Neural progenitor cell (in vitro differentiated cells): ENCODE measurements at regions not wholly inside any gene's neighbourhood (a gene's known extent, or its start where the extent isn't known, plus 50 kb on each side); places are given as distances from the start of the nearest gene placed in this dataset.

Experiments
- DNase-seq: peaks from one replicate; pipeline ENCODE4 v3.0.0-alpha.2; 2016; ENCODE audit warnings: low spot score
- H2AFZ ChIP-seq: fragments of 200-600 bp; sonication (generic); replicated peaks from 2 replicates; pipeline ENCODE4 v1.6.1; 2016; ENCODE audit warnings: antibody characterized with exemption
- H3F3A ChIP-seq: fragments of 200-600 bp; sonication (generic); 2 replicates; pipeline ENCODE4 v1.6.1; 2016; ENCODE audit warnings: antibody characterized with exemption, low read depth
- H3K27ac ChIP-seq: fragments of 200-600 bp; sonication (generic); 2 replicates; pipeline ENCODE4 v1.5.1; 2016; ENCODE audit warnings: mild to moderate bottlenecking
- H3K27me3 ChIP-seq: fragments of 200-600 bp; sonication (generic); 2 replicates; pipeline ENCODE4 v1.6.1; 2016; ENCODE audit warnings: mild to moderate bottlenecking, moderate library complexity
- H3K36me3 ChIP-seq: fragments of 200-600 bp; sonication (generic); 2 replicates; pipeline ENCODE4 v1.5.1; 2016
- H3K4me1 ChIP-seq: fragments of 200-600 bp; sonication (generic); 2 replicates; pipeline ENCODE4 v1.6.1; 2016; ENCODE audit warnings: mixed run types
- H3K4me2 ChIP-seq: fragments of 200-600 bp; sonication (generic); 2 replicates; pipeline ENCODE4 v1.6.1; 2016
- H3K4me3 ChIP-seq: fragments of 200-600 bp; sonication (generic); 2 replicates; pipeline ENCODE4 v1.5.1; 2016
- H3K79me2 ChIP-seq: fragments of 200-600 bp; sonication (generic); 2 replicates; pipeline ENCODE4 v1.6.1; 2016; ENCODE audit warnings: low read depth
- H3K9ac ChIP-seq: fragments of 200-600 bp; sonication (generic); 2 replicates; pipeline ENCODE4 v1.6.1; 2016
- H3K9me3 ChIP-seq: fragments of 200-600 bp; sonication (generic); 2 replicates; pipeline ENCODE4 v1.5.1; 2016; ENCODE audit warnings: low read depth
- H4K20me1 ChIP-seq: fragments of 200-600 bp; sonication (generic); 2 replicates; pipeline ENCODE4 v1.6.1; 2016; ENCODE audit warnings: low read depth
- H3K27ac Mint-ChIP-seq: 3 replicates; pipeline ENCODE4 v1.8.0; 2021; ENCODE audit warnings: mixed read lengths
- H3K27me3 Mint-ChIP-seq: 2 replicates; pipeline ENCODE4 v1.8.0; 2022; ENCODE audit warnings: low read depth, mild to moderate bottlenecking, inconsistent platforms, moderate library complexity, mixed read lengths; ENCODE audit not compliant: insufficient read depth
- H3K36me3 Mint-ChIP-seq: 3 replicates; pipeline ENCODE4 v1.8.0; 2021; ENCODE audit warnings: mixed read lengths
- H3K4me1 Mint-ChIP-seq: 3 replicates; pipeline ENCODE4 v1.8.0; 2021; ENCODE audit warnings: mixed read lengths
- H3K4me3 Mint-ChIP-seq: 3 replicates; pipeline ENCODE4 v1.8.0; 2021; ENCODE audit warnings: mild to moderate bottlenecking, moderate library complexity, mixed read lengths
- H3K9me3 Mint-ChIP-seq: 3 replicates; pipeline ENCODE4 v1.8.0; 2020; ENCODE audit warnings: mixed read lengths
- CTCF ChIP-seq: fragments of 200-600 bp; sonication (generic); IDR thresholded peaks from 2 replicates; pipeline ENCODE4 v1.5.1; 2017; ENCODE audit warnings: antibody characterized with exemption, mild to moderate bottlenecking
- EZH2 ChIP-seq: fragments of 200-600 bp; sonication (generic); IDR thresholded peaks from 2 replicates; pipeline ENCODE4 v1.6.1; 2017; ENCODE audit warnings: antibody characterized with exemption, mild to moderate bottlenecking, moderate library complexity
- EZH2phosphoT487 ChIP-seq: fragments of 200-600 bp; sonication (generic); IDR thresholded peaks from 2 replicates; pipeline ENCODE4 v1.6.1; 2017; ENCODE audit warnings: antibody characterized with exemption

- Mint-ChIP-seq H3K9me3 (no peaks in the 10 kb centered on the region), H3K36me3 (no peaks in the 10 kb centered on the region)
- no peaks in the 10 kb centered on the region for H3K36me3 ChIP-seq
These were observed 317.3 kb downstream of the HS3ST1 start for GRCh38 chr4:11111370-11111769.

GRCh38 chr4:11106759-11107158 lies 321.9 kb downstream of the HS3ST1 start:
- Histone ChIP-seq H3F3A (no peaks in the 10 kb centered on the region), H3K36me3 (no peaks in the 10 kb centered on the region), H3K4me3 (no peak overlapping the region), H3K27ac (no peak overlapping the region), H2AFZ (no peak overlapping the region), H3K9ac (no peak overlapping the region), H3K79me2 (no peaks in the 10 kb centered on the region), H3K9me3 (no peaks in the 10 kb centered on the region), H3K27me3 (no peaks in the 10 kb centered on the region), H3K4me2 (no peak overlapping the region), H3K4me1 (peaks cover 3% of the 10 kb centered on the region), H4K20me1 (no peaks in the 10 kb centered on the region)
- Mint-ChIP-seq H3K36me3 (no peaks in the 10 kb centered on the region), H3K27me3 (peaks cover 5% of the 10 kb centered on the region), H3K27ac (no peak overlapping the region), H3K9me3 (peaks cover 2% of the 10 kb centered on the region), H3K4me3 (no peak overlapping the region), H3K4me1 (no peaks in the 10 kb centered on the region)
- no peak for TF ChIP-seq EZH2
- TF ChIP-seq CTCF: no peak
- no peak for TF ChIP-seq EZH2phosphoT487
- DNase-seq: no peak

More at GRCh38 chr4:11111370-11111769, 317.3 kb downstream of the HS3ST1 start:
- Histone ChIP-seq H3K9ac (no peak overlapping the region), H3K4me3 (no peak overlapping the region), H3F3A (no peaks in the 10 kb centered on the region), H4K20me1 (no peaks in the 10 kb centered on the region), H2AFZ (no peak overlapping the region), H3K4me1 (peaks cover 3% of the 10 kb centered on the region), H3K27ac (no peak overlapping the region), H3K9me3 (no peaks in the 10 kb centered on the region), H3K79me2 (no peaks in the 10 kb centered on the region), H3K4me2 (no peak overlapping the region), H3K27me3 (no peaks in the 10 kb centered on the region)
- no peak for TF ChIP-seq CTCF
- no peak for TF ChIP-seq EZH2
- no peak for TF ChIP-seq EZH2phosphoT487
- no peak for DNase-seq
- no peaks in the 10 kb centered on the region for H3K4me1 Mint-ChIP-seq
- H3K27ac Mint-ChIP-seq: no peak overlapping the region
- H3K27me3 Mint-ChIP-seq: no peaks in the 10 kb centered on the region
- H3K4me3 Mint-ChIP-seq: no peak overlapping the region

- Histone ChIP-seq H3K4me2 (no peak overlapping the region), H3K9ac (no peak overlapping the region), H3K79me2 (no peaks in the 10 kb centered on the region), H3F3A (no peaks in the 10 kb centered on the region), H3K36me3 (no peaks in the 10 kb centered on the region), H4K20me1 (no peaks in the 10 kb centered on the region), H3K27ac (no peak overlapping the region), H3K4me3 (no peak overlapping the region), H3K27me3 (no peaks in the 10 kb centered on the region), H3K9me3 (no peaks in the 10 kb centered on the region), H3K4me1 (peaks cover 3% of the 10 kb centered on the region), H2AFZ (no peak overlapping the region)
- H3K36me3 Mint-ChIP-seq: no peaks in the 10 kb centered on the region
- H3K9me3 Mint-ChIP-seq: peaks cover 2% of the 10 kb centered on the region
- no peaks in the 10 kb centered on the region for H3K4me1 Mint-ChIP-seq
- peaks cover 5% of the 10 kb centered on the region for H3K27me3 Mint-ChIP-seq
- no peak for TF ChIP-seq CTCF
- no peak for TF ChIP-seq EZH2phosphoT487
- no peak for TF ChIP-seq EZH2
- no peak overlapping the region for H3K27ac Mint-ChIP-seq
- H3K4me3 Mint-ChIP-seq: no peak overlapping the region
- DNase-seq: no peak
These were observed 322.5 kb downstream of the HS3ST1 start for GRCh38 chr4:11106190-11106589.

- H3K4me2 ChIP-seq: no peak overlapping the region
- no peak overlapping the region for H3K27ac ChIP-seq
- H3K36me3 ChIP-seq: no peaks in the 10 kb centered on the region
- Mint-ChIP-seq H3K9me3 (peaks cover 2% of the 10 kb centered on the region), H3K27me3 (peaks cover 5% of the 10 kb centered on the region), H3K27ac (no peak overlapping the region), H3K4me3 (no peak overlapping the region), H3K4me1 (no peaks in the 10 kb centered on the region), H3K36me3 (no peaks in the 10 kb centered on the region)
- H3K4me3 ChIP-seq: no peak overlapping the region
- no peaks in the 10 kb centered on the region for H3K9me3 ChIP-seq
- no peaks in the 10 kb centered on the region for H3K79me2 ChIP-seq
- no peak for DNase-seq
- H3K27me3 ChIP-seq: no peaks in the 10 kb centered on the region
- no peaks in the 10 kb centered on the region for H3F3A ChIP-seq
- H4K20me1 ChIP-seq: no peaks in the 10 kb centered on the region
- H3K4me1 ChIP-seq: peaks cover 3% of the 10 kb centered on the region
- H2AFZ ChIP-seq: no peak overlapping the region
- TF ChIP-seq CTCF: no peak
- no peak for TF ChIP-seq EZH2phosphoT487
- TF ChIP-seq EZH2: no peak
- H3K9ac ChIP-seq: no peak overlapping the region
These were observed 323.0 kb downstream of the HS3ST1 start for GRCh38 chr4:11105715-11106114.
